ENCODE measurements at regions not wholly inside any gene's neighbourhood (a gene's known extent, or its start where the extent isn't known, plus 50 kb on each side); places are given as distances from the start of the nearest gene placed in this dataset.

GRCh38 chr5:174313615-174314014 lies 268.1 kb downstream of the NSG2 start (continued):
- TF ChIP-seq ZC3H10 (CRISPR knock-in tag; IDR thresholded peaks at IDR 0.05) (no peak), ARNTL (CRISPR knock-in tag; IDR thresholded peaks at IDR 0.05; ENCODE audit: borderline replicate concordance, low read depth) (no peak), TOX (CRISPR knock-in tag; IDR thresholded peaks at IDR 0.05; ENCODE audit: borderline replicate concordance) (no peak), CSDC2 (CRISPR knock-in tag; IDR thresholded peaks at IDR 0.05) (no peak), OSR1 (CRISPR knock-in tag; IDR thresholded peaks at IDR 0.05) (no peak)

- no peak for ATAC-seq
- TF ChIP-seq PATZ1 (CRISPR knock-in tag; IDR thresholded peaks at IDR 0.05; ENCODE audit: borderline replicate concordance) (no peak), ISL1 (CRISPR knock-in tag; IDR thresholded peaks at IDR 0.05) (no peak), TOX (CRISPR knock-in tag; IDR thresholded peaks at IDR 0.05; ENCODE audit: borderline replicate concordance) (no peak), ZC3H10 (CRISPR knock-in tag; IDR thresholded peaks at IDR 0.05) (no peak), BACH2 (CRISPR knock-in tag; IDR thresholded peaks at IDR 0.05; ENCODE audit: borderline replicate concordance) (no peak), OSR1 (CRISPR knock-in tag; IDR thresholded peaks at IDR 0.05) (no peak), ZFP30 (CRISPR knock-in tag; IDR thresholded peaks at IDR 0.05) (no peak), ARNTL (CRISPR knock-in tag; IDR thresholded peaks at IDR 0.05; ENCODE audit: borderline replicate concordance, low read depth) (no peak), SNAI2 (CRISPR knock-in tag; IDR thresholded peaks at IDR 0.05) (no peak), ESRRG (CRISPR knock-in tag; IDR thresholded peaks at IDR 0.05) (no peak), CREB5 (CRISPR knock-in tag; IDR thresholded peaks at IDR 0.05; ENCODE audit: low read depth) (no peak), CSRNP3 (CRISPR knock-in tag; IDR thresholded peaks at IDR 0.05) (no peak), ZNF8 (CRISPR knock-in tag; IDR thresholded peaks at IDR 0.05) (no peak), TSHZ2 (CRISPR knock-in tag; IDR thresholded peaks at IDR 0.05) (no peak)
Measured at GRCh38 chr5:174314261-174314660, 268.8 kb downstream of the NSG2 start.

GRCh38 chr5:174315471-174315870 lies 270.0 kb downstream of the NSG2 start:
- no peak for ATAC-seq
- no peak for TF ChIP-seq ZFP3 (CRISPR knock-in tag; IDR thresholded peaks at IDR 0.05)
- no peak for TF ChIP-seq ESRRG (CRISPR knock-in tag; IDR thresholded peaks at IDR 0.05)
- TF ChIP-seq GLIS3 (CRISPR knock-in tag; IDR thresholded peaks at IDR 0.05): no peak
- no peak for TF ChIP-seq PATZ1 (CRISPR knock-in tag; IDR thresholded peaks at IDR 0.05; ENCODE audit: borderline replicate concordance)
- TF ChIP-seq RARB (CRISPR knock-in tag; IDR thresholded peaks at IDR 0.05): no peak
- no peak for TF ChIP-seq TSHZ2 (CRISPR knock-in tag; IDR thresholded peaks at IDR 0.05)
- no peak for TF ChIP-seq CSRNP3 (CRISPR knock-in tag; IDR thresholded peaks at IDR 0.05)
- no peak for TF ChIP-seq SNAI2 (CRISPR knock-in tag; IDR thresholded peaks at IDR 0.05)
- TF ChIP-seq ISL1 (CRISPR knock-in tag; IDR thresholded peaks at IDR 0.05): no peak
- TF ChIP-seq ZNF8 (CRISPR knock-in tag; IDR thresholded peaks at IDR 0.05): no peak
- TF ChIP-seq ZNF70 (CRISPR knock-in tag; IDR thresholded peaks at IDR 0.05): no peak
- no peak for TF ChIP-seq TOX (CRISPR knock-in tag; IDR thresholded peaks at IDR 0.05; ENCODE audit: borderline replicate concordance)

All from SK-N-SH treated with all-trans-retinoic acid at 6 μM for 48 hours (cell line).